ENCODE measurements at regions not wholly inside any gene's neighbourhood (a gene's known extent, or its start where the extent isn't known, plus 50 kb on each side); places are given as distances from the start of the nearest gene placed in this dataset.
"Not testable (repeated sequence)": the region's sequence is repeated elsewhere in the genome, so short reads cannot be mapped to it uniquely, and the experiment has no call there.

DNA sequence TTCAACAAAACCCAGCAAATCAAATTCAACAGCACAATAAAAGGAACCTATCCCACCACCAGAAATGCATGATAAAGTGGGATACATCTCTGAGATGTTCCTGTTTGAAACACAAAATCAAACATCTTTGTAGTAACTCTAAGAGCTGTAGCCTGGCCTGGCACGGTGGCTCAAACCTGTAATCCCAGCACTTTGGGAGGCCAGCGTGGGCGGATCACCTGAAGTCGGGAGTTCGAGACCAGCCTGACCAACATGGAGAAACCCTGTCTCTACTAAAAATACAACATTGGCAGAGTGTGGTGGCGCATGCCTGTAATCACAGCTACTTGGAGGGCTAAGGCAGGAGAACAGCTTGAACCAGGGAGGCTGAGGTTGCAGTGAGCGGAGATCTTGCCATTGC, 202.8 kb upstream of the POTEB2 start:
- DNase-seq (ENCODE audit: low spot score, unreplicated experiment); H3K4me1 Mint-ChIP-seq (ENCODE audit: low read depth); H3K36me3 Mint-ChIP-seq (ENCODE audit: insufficient read depth): not testable (repeated sequence)

GRCh38 chr15:21063512-21063911, 197.4 kb upstream of the POTEB2 start:
- not testable (repeated sequence) for DNase-seq (ENCODE audit: low spot score, unreplicated experiment); H3K4me3 Mint-ChIP-seq (ENCODE audit: low read depth); H3K36me3 Mint-ChIP-seq (ENCODE audit: insufficient read depth); H3K27me3 Mint-ChIP-seq; H3K4me1 Mint-ChIP-seq (ENCODE audit: low read depth); H3K27ac Mint-ChIP-seq
- H3K9me3 Mint-ChIP-seq (ENCODE audit: low read depth): peaks cover 13% of the 10 kb centered on the region

More for the DNA sequence above, 202.8 kb upstream of the POTEB2 start:
- not testable (repeated sequence) for H3K27ac Mint-ChIP-seq; H3K27me3 Mint-ChIP-seq; H3K4me3 Mint-ChIP-seq (ENCODE audit: low read depth)
- peaks cover 11% of the 10 kb centered on the region for H3K9me3 Mint-ChIP-seq (ENCODE audit: low read depth)

DNA sequence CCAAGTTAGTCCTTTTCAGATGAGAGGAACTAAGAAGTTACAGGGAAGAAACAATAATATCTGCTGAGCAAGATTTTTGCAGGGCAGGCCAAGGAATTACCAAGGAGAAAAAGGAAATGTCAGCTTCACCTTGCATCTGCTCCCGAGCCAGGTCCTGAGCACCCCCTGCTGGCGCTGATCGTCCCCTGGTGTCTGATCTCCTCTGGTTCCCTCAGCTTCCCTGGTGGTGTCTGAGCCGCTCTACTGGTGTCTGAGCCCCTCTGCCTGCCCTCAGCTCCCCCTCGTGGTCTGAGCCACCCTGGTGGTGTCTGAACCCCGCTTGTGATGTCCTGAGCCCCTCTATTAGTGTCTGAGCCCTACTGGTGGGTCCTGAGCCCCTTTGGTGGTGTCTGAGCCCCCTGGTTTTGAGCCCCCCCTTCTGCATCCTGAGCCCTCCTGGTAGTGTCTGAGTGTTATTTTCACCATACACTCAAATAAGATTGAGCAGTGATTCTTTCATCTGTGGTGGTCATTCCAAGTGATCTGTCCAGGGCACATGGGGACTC, 196.6 kb upstream of the POTEB2 start:
- DNase-seq (ENCODE audit: low spot score, unreplicated experiment); H3K4me1 Mint-ChIP-seq (ENCODE audit: low read depth); H3K27me3 Mint-ChIP-seq; H3K27ac Mint-ChIP-seq; H3K36me3 Mint-ChIP-seq (ENCODE audit: insufficient read depth); H3K4me3 Mint-ChIP-seq (ENCODE audit: low read depth): not testable (repeated sequence)
- peaks cover 12% of the 10 kb centered on the region for H3K9me3 Mint-ChIP-seq (ENCODE audit: low read depth)

- not testable (repeated sequence) for H3K4me1 Mint-ChIP-seq (ENCODE audit: low read depth); H3K27me3 Mint-ChIP-seq; H3K36me3 Mint-ChIP-seq (ENCODE audit: insufficient read depth); H3K27ac Mint-ChIP-seq; H3K4me3 Mint-ChIP-seq (ENCODE audit: low read depth); H3K9me3 Mint-ChIP-seq (ENCODE audit: low read depth); DNase-seq (ENCODE audit: low spot score, unreplicated experiment)
Measured at GRCh38 chr15:21051866-21052265, 185.8 kb upstream of the POTEB2 start.

DNA sequence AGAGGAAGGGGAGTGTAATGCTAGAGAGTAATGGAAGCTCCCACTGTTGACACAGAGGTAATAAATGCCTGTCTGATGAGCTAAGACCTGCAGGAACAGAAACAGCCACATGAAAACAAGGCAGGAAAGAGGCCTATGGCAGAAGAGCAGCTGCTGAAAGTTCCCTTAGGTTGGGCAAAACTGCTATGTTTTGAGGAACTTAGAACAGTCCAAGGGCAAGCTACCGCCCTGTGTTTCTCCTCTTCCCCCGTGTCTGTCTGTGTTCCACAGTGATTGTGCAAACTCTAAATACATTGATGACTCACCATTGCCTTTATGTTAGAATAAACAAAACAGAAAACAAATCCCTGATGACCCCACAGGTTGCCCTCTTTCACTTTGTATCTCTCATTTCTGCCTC, 165.6 kb upstream of the POTEB2 start:
- not testable (repeated sequence) for H3K36me3 Mint-ChIP-seq (ENCODE audit: insufficient read depth); H3K27me3 Mint-ChIP-seq; H3K4me1 Mint-ChIP-seq (ENCODE audit: low read depth); H3K27ac Mint-ChIP-seq; H3K9me3 Mint-ChIP-seq (ENCODE audit: low read depth); H3K4me3 Mint-ChIP-seq (ENCODE audit: low read depth); DNase-seq (ENCODE audit: low spot score, unreplicated experiment)

- not testable (repeated sequence) for H3K9me3 Mint-ChIP-seq (ENCODE audit: low read depth); DNase-seq (ENCODE audit: low spot score, unreplicated experiment); H3K4me3 Mint-ChIP-seq (ENCODE audit: low read depth); H3K4me1 Mint-ChIP-seq (ENCODE audit: low read depth); H3K27me3 Mint-ChIP-seq; H3K27ac Mint-ChIP-seq; H3K36me3 Mint-ChIP-seq (ENCODE audit: insufficient read depth)
Measured at GRCh38 chr15:21029001-21029400, 162.9 kb upstream of the POTEB2 start.

- H3K4me1 Mint-ChIP-seq (ENCODE audit: low read depth); H3K36me3 Mint-ChIP-seq (ENCODE audit: insufficient read depth); H3K27me3 Mint-ChIP-seq; H3K9me3 Mint-ChIP-seq (ENCODE audit: low read depth); DNase-seq (ENCODE audit: low spot score, unreplicated experiment); H3K4me3 Mint-ChIP-seq (ENCODE audit: low read depth); H3K27ac Mint-ChIP-seq: not testable (repeated sequence)
Measured at GRCh38 chr15:21027942-21028341, 161.8 kb upstream of the POTEB2 start.

- H3K9me3 Mint-ChIP-seq (ENCODE audit: low read depth); H3K4me3 Mint-ChIP-seq (ENCODE audit: low read depth); DNase-seq (ENCODE audit: low spot score, unreplicated experiment); H3K36me3 Mint-ChIP-seq (ENCODE audit: insufficient read depth); H3K27me3 Mint-ChIP-seq; H3K27ac Mint-ChIP-seq; H3K4me1 Mint-ChIP-seq (ENCODE audit: low read depth): not testable (repeated sequence)
Measured at GRCh38 chr15:21026848-21027247, 160.7 kb upstream of the POTEB2 start.

GRCh38 chr15:21024235-21024987, 158.3 kb upstream of the POTEB2 start:
- H3K9me3 Mint-ChIP-seq (ENCODE audit: low read depth); H3K27ac Mint-ChIP-seq; H3K27me3 Mint-ChIP-seq; H3K36me3 Mint-ChIP-seq (ENCODE audit: insufficient read depth); H3K4me3 Mint-ChIP-seq (ENCODE audit: low read depth); DNase-seq (ENCODE audit: low spot score, unreplicated experiment); H3K4me1 Mint-ChIP-seq (ENCODE audit: low read depth): not testable (repeated sequence)

- not testable (repeated sequence) for H3K9me3 Mint-ChIP-seq (ENCODE audit: low read depth); H3K27me3 Mint-ChIP-seq; H3K36me3 Mint-ChIP-seq (ENCODE audit: insufficient read depth); H3K27ac Mint-ChIP-seq; H3K4me1 Mint-ChIP-seq (ENCODE audit: low read depth); DNase-seq (ENCODE audit: low spot score, unreplicated experiment); H3K4me3 Mint-ChIP-seq (ENCODE audit: low read depth)
Measured at GRCh38 chr15:21018176-21018575, 152.1 kb upstream of the POTEB2 start.

DNA sequence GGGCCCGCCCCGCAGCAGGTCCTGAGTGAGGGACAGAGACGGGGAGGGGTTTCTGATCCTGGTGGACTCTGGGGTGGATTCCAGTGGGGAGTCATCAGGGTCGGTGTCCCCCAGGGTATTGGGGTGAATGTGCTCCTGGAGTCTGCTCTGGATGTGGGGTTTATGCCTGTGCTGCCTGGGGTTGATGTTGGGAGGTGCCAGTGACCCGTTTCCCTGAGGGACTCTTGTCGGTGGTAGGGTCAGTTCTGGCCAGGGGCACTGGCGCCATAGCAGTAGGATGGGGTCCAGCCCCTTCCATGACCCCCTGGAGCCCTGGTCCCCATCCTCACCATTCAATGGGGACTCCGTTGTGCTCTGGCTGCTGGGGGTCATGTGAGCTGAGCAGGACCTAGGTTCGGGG, 151.2 kb upstream of the POTEB2 start:
- not testable (repeated sequence) for H3K4me1 Mint-ChIP-seq (ENCODE audit: low read depth); H3K36me3 Mint-ChIP-seq (ENCODE audit: insufficient read depth); H3K27me3 Mint-ChIP-seq; DNase-seq (ENCODE audit: low spot score, unreplicated experiment); H3K4me3 Mint-ChIP-seq (ENCODE audit: low read depth); H3K9me3 Mint-ChIP-seq (ENCODE audit: low read depth); H3K27ac Mint-ChIP-seq

- not testable (repeated sequence) for H3K9me3 Mint-ChIP-seq (ENCODE audit: low read depth); H3K4me1 Mint-ChIP-seq (ENCODE audit: low read depth); H3K4me3 Mint-ChIP-seq (ENCODE audit: low read depth); H3K36me3 Mint-ChIP-seq (ENCODE audit: insufficient read depth); DNase-seq (ENCODE audit: low spot score, unreplicated experiment); H3K27me3 Mint-ChIP-seq; H3K27ac Mint-ChIP-seq
Measured at GRCh38 chr15:21016589-21016988, 150.5 kb upstream of the POTEB2 start.

DNA sequence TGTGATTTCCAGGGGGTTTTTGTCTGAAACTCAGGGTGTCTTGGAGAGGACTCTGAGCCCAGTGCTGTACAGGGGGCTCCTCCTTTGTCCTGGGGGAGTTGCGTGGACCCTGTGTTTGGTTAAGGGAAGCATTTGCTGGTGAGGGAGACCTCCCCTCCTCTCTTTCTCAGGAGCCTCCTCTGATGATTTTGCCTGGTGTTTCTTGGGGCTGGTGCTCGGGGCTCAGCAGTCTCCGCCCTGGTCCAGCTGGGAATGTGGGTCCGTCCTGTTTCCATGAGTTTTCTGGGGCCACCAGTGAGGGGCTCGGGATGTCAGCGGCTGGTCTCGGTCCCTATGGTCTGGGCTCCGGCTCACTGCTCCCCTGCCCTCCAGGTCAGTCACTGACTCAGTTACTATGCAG, 149.1 kb upstream of the POTEB2 start:
- H3K27me3 Mint-ChIP-seq; H3K9me3 Mint-ChIP-seq (ENCODE audit: low read depth); H3K36me3 Mint-ChIP-seq (ENCODE audit: insufficient read depth); H3K27ac Mint-ChIP-seq; H3K4me1 Mint-ChIP-seq (ENCODE audit: low read depth); H3K4me3 Mint-ChIP-seq (ENCODE audit: low read depth); DNase-seq (ENCODE audit: low spot score, unreplicated experiment): not testable (repeated sequence)

GRCh38 chr15:21013308-21013707, 147.2 kb upstream of the POTEB2 start:
- H3K4me3 Mint-ChIP-seq (ENCODE audit: low read depth); H3K27ac Mint-ChIP-seq; DNase-seq (ENCODE audit: low spot score, unreplicated experiment); H3K27me3 Mint-ChIP-seq; H3K4me1 Mint-ChIP-seq (ENCODE audit: low read depth); H3K36me3 Mint-ChIP-seq (ENCODE audit: insufficient read depth); H3K9me3 Mint-ChIP-seq (ENCODE audit: low read depth): not testable (repeated sequence)
